ENCODE measurements at regions not wholly inside any gene's neighbourhood (a gene's known extent, or its start where the extent isn't known, plus 50 kb on each side); places are given as distances from the start of the nearest gene placed in this dataset.
"Not testable (repeated sequence)": the region's sequence is repeated elsewhere in the genome, so short reads cannot be mapped to it uniquely, and the experiment has no call there.

DNA sequence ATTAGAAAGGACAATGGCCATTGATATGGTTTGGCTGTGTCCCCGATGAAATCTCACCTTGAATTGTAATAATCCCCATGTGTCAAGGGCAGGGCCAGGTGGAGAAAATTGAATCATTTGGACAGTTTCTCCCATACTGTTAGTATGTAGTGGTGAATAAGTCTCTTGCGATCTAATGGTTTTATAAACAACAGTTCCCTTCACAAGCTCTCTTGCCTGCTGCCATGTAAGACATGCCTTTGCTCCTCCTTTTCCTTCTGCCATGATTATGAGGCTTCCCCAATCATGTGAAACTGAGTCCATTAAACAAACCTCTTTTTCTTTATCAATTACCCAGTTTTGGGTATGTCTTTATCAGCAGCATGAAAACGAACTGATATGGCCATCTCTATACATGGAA, 302.7 kb downstream of the SFMBT2 start:
- no peak for DNase-seq

GRCh38 chr10:7107285-7107684, 303.5 kb downstream of the SFMBT2 start:
- DNase-seq = no peak

- not testable (repeated sequence) for DNase-seq
These were observed 306.5 kb downstream of the SFMBT2 start for GRCh38 chr10:7104379-7104778.

- no peak for DNase-seq
These were observed 308.1 kb downstream of the SFMBT2 start for GRCh38 chr10:7102557-7103349.

DNA sequence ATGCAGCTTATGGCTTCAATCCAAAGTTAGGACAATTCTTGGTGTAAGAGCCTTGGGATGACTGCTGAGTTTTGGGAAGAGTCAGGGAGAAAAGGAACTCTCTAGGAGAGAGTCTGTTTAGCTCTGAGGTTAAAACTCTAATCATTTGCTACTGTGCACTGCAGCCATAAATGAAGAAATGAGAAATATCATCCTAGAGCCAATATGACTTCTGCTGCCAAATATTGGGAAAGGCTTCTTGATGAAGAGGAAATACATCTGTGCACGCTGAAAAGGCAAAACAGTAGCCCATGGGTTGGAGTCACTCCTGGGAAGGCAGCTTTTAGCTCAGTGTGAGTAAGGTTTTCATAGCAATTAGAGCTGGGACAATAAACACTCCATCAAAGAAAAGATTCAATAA, 308.8 kb downstream of the SFMBT2 start:
- no peak for DNase-seq

DNA sequence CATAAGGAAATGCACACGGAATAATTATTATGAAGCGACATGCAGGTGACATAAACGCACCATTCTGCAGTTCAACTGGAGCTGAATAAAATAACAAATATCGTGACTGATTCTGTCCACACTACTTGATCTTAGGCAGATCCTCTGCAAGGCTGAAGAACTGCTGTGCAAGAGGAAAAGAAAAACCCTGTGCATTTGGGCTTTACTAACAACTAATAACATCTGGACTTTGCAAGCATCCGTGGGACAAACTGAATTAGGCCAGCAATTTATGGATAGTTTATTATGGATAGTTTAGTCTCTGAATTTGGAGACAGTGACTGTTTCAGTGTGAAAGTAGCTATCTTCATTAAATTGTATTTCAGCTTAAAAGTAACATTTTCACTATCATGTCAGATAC, 309.4 kb downstream of the SFMBT2 start:
- no peak for DNase-seq

- no peak for DNase-seq
These were observed 310.7 kb downstream of the SFMBT2 start for GRCh38 chr10:7100032-7100702.

GRCh38 chr10:7098160-7098762, 312.6 kb downstream of the SFMBT2 start:
- DNase-seq = no peak

DNA sequence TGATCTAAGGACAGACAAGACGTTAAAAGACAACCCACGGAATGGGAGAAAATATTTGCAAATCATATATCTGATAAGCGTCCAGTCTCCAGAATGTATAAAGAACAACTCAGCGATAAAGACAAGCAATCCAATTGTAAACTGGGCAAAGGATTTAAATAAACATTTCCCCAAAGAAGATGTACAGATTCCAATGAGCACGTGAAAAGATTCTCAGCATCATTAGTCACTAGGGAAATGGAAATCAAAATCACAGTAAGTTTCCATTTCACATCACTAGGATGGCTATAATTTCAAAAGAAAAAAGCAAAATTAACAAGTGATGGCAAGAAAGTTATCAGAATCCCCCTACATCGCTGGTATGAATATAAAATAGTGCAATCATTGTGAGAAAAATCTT, 316.1 kb downstream of the SFMBT2 start:
- DNase-seq = no peak

- no peak for DNase-seq
These were observed 317.5 kb downstream of the SFMBT2 start for GRCh38 chr10:7093368-7093767.

GRCh38 chr10:7092603-7093002, 318.2 kb downstream of the SFMBT2 start:
- no peak for DNase-seq

DNA sequence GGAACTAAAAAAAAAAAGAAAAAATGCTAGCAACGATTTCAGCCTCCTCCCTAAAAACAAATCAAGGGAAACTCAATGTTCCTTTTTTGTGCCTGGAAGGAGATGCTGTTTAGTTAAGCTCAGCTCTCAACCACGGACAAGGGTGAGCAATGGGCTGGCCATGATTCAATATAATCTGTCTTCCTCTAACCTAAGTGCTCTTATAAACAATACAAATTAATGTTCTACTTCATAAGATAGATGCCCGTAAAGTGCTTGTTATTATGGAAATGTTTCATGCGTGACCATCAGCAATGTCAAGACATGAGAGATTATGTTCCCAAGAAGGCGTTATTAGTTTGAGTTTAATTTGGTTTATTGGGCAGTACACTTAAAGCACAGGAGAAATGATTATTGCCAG, 320.3 kb downstream of the SFMBT2 start:
- no peak for DNase-seq

GRCh38 chr10:7085913-7086589, 324.8 kb downstream of the SFMBT2 start:
- DNase-seq = no peak

DNA sequence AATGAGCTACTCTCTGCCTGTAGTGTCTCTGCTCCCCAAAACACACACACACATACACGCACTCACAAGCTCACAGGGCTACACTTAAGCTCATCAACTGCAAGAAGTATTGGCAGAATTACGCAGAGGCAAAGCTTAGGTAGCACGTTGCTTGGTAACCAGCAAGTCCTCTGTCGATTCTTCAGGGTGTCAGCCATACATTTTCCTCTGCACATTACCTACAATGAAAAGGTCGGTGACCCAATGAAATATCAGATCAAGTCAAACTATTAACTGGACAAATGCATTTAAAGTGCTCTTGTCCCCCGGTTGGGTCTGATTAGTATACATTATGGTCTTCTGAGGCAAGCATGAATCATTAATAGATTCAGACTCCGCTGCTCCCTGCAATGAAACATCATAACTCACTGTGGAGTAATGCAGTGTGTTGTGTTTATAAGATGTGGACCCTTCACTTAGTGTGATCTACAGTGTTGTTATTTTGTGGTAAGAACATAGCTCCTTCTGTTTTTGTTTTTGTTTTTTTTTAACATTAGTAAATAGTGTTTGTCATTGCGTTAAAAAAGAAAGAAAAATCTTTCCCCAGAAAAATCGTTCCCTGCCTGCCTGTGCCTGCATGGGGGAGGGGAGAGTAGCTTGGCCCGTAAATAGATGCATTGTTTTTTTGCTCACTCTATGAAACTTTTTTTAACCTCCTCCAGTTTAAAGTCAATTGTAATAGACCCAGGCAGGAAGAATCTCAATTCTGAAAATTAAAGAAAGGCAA, 325.5 kb downstream of the SFMBT2 start:
- no peak for DNase-seq

DNA sequence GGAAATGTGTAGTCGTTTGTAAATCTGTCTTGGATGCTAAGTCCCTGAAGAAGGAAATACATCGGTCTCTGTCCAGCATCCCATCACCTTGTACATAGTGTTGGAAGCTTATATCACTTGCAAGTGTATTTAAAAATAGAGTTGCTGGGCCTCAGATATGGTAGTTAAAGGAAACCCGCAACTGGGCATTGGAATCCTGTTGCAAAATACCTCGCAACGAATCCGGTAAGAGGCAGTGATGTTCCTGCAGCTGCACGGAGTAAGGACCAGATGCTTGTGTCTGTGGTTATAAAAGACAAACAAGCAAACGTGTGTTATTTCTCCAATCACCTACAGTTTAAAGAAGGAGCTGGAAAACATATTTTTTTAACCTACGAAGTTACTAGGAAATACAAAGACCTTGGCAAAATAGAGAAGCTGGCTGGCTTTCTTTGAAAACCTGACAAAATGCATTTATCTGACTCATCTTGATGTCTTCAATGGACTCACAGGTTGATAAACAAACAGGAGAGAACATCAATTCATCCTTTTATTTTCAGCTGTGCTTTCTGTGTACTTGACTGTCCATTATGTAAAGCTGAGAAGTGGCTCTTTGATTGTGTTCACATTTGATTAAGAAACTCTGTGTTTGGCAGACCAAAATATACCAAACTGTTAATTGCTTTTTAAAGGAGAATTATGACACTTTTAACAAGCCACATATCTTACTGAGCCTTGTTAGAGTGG, 326.4 kb downstream of the SFMBT2 start:
- no peak for DNase-seq

GRCh38 chr10:7082967-7083366, 327.9 kb downstream of the SFMBT2 start:
- no peak for DNase-seq

DNA sequence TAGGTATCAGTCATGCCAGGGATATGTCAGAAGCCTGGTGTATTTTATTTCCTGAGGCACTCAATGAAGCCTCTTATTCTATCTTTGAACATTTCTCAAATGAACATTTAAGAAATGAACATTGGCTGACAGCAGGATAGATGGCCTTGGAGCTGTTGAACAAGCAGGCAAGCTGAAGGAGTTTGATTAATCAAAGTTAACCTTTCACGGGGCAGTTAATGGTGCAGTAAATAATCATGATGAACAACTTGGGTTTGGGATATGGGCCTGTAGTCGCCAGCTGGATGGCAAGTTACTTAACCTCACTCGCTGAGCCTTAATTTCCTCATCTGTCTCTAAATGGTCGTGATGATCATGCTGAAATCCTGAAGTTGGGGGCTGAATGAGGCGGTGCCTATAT, 333.0 kb downstream of the SFMBT2 start:
- no peak for DNase-seq

- no peak for DNase-seq
These were observed 335.0 kb downstream of the SFMBT2 start for GRCh38 chr10:7075851-7076250.

DNA sequence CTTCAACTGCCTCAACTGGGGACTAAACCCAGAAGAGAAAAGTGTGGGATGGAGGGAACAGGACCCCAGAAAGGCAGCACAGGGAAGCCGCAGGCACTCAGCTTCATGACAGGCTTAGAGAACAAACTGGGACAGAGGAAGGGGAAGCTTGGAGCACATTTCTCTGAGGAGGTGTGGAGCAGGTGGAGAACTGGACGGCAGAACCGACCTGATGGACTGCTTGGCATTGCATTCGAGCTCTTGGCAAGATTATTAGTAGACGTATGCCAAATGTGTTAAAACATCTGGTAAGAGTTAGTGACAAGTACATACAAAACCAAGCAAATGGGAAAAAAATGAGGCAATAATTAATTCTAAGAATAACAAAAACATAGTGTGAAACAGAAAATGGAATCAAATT, 335.7 kb downstream of the SFMBT2 start:
- DNase-seq = no peak

- no peak for DNase-seq
These were observed 339.4 kb downstream of the SFMBT2 start for GRCh38 chr10:7071421-7071820.

GRCh38 chr10:7070950-7071349, 339.9 kb downstream of the SFMBT2 start:
- DNase-seq = no peak

- no peak for DNase-seq
These were observed 341.1 kb downstream of the SFMBT2 start for GRCh38 chr10:7069706-7070105.

Measured in stimulated activated CD4-positive, alpha-beta T cell treated with anti-CD3 and anti-CD28 coated beads, Interleukin-4, amount 100 ng/mL, for 1 hour (primary cell).